PFSK-1 (cell line): ENCODE measurements at regions not wholly inside any gene's neighbourhood (a gene's known extent, or its start where the extent isn't known, plus 50 kb on each side); places are given as distances from the start of the nearest gene placed in this dataset.

Source experiments
- POLR2AphosphoS5 ChIP-seq: IDR thresholded peaks from 2 replicates; pipeline ENCODE4 v1.6.1; 2012; ENCODE audit warnings: low read depth, mild to moderate bottlenecking, control low read depth, low read length, moderate library complexity
- TAF1 ChIP-seq: IDR thresholded peaks from 2 replicates; pipeline ENCODE4 v1.6.1; 2012; ENCODE audit warnings: low read length, control low read depth, borderline replicate concordance; ENCODE audit not compliant: insufficient read depth
- TF ChIP-seq, protein P1 (sequence below), 2 experiments: IDR thresholded peaks; 2 replicates each; pipeline versions ENCODE4 v1.6.1 to v1.8.0; 2011 to 2012; ENCODE audit warnings: low read depth in 2 of 2, low read length in 2 of 2, control low read depth in 1 of 2, inconsistent platforms in 1 of 2, mild to moderate bottlenecking in 1 of 2, moderate library complexity in 1 of 2; ENCODE audit not compliant: insufficient read depth in 1 of 2

DNA sequence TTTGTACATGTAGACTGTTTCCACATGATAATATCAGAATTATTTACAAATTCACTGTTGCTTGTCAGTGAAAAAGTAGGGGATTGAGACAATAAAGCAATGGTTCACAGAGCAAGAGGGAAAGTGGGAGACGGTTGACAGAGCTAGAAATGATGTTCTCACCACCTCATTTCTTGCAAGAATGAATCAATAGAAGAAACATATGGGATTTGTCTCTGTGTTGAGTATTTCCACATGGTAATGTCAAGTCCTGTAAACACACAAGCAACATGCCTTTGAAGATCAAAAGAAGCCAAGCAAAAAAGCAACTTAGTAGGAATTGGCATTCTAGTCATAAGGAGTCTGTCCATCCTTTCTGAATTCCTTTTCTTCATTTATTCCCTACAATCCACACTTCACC is 1806.6 kb upstream of the AGA start:
- TF ChIP-seq TAF1 (no peak), POLR2AphosphoS5 (no peak)
- TF ChIP-seq, protein P1, sequence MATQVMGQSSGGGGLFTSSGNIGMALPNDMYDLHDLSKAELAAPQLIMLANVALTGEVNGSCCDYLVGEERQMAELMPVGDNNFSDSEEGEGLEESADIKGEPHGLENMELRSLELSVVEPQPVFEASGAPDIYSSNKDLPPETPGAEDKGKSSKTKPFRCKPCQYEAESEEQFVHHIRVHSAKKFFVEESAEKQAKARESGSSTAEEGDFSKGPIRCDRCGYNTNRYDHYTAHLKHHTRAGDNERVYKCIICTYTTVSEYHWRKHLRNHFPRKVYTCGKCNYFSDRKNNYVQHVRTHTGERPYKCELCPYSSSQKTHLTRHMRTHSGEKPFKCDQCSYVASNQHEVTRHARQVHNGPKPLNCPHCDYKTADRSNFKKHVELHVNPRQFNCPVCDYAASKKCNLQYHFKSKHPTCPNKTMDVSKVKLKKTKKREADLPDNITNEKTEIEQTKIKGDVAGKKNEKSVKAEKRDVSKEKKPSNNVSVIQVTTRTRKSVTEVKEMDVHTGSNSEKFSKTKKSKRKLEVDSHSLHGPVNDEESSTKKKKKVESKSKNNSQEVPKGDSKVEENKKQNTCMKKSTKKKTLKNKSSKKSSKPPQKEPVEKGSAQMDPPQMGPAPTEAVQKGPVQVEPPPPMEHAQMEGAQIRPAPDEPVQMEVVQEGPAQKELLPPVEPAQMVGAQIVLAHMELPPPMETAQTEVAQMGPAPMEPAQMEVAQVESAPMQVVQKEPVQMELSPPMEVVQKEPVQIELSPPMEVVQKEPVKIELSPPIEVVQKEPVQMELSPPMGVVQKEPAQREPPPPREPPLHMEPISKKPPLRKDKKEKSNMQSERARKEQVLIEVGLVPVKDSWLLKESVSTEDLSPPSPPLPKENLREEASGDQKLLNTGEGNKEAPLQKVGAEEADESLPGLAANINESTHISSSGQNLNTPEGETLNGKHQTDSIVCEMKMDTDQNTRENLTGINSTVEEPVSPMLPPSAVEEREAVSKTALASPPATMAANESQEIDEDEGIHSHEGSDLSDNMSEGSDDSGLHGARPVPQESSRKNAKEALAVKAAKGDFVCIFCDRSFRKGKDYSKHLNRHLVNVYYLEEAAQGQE (IDR thresholded peaks at IDR 0.05; ENCODE audit: insufficient read depth in 1 of 2, low read depth in 2 of 2, low read length in 2 of 2) = no peak
